GM12874 (cell line): ENCODE measurements at regions not wholly inside any gene's neighbourhood (a gene's known extent, or its start where the extent isn't known, plus 50 kb on each side); places are given as distances from the start of the nearest gene placed in this dataset.

Experiments used
- TF ChIP-seq, protein P1 (sequence below): IDR thresholded peaks from 2 replicates; pipeline ENCODE4 v1.5.1; 2011; ENCODE audit warnings: low read depth, mild to moderate bottlenecking, control low read depth, low read length, moderate library complexity; ENCODE audit not compliant: insufficient read depth

DNA sequence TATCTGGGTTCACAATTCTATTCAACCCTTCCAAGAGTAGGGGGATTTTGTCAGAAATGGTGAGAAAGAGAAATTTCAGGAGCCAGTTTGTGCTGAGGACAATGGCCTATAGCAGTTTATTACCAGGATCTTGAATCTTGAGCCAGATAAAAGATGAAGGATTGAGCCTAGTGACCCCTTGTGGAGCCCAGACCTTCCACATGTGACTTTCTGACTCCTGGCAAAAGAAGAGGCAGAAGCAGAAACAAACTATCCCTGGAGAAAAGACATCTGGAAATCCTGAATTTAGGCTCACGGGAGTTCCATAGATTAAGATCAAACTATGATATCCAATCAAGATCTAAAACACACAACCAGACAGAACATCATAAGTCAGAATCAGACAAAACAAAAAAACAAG, 60.9 kb upstream of the CHRM2 start:
- TF ChIP-seq, protein P1, sequence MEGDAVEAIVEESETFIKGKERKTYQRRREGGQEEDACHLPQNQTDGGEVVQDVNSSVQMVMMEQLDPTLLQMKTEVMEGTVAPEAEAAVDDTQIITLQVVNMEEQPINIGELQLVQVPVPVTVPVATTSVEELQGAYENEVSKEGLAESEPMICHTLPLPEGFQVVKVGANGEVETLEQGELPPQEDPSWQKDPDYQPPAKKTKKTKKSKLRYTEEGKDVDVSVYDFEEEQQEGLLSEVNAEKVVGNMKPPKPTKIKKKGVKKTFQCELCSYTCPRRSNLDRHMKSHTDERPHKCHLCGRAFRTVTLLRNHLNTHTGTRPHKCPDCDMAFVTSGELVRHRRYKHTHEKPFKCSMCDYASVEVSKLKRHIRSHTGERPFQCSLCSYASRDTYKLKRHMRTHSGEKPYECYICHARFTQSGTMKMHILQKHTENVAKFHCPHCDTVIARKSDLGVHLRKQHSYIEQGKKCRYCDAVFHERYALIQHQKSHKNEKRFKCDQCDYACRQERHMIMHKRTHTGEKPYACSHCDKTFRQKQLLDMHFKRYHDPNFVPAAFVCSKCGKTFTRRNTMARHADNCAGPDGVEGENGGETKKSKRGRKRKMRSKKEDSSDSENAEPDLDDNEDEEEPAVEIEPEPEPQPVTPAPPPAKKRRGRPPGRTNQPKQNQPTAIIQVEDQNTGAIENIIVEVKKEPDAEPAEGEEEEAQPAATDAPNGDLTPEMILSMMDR = no peak

DNA sequence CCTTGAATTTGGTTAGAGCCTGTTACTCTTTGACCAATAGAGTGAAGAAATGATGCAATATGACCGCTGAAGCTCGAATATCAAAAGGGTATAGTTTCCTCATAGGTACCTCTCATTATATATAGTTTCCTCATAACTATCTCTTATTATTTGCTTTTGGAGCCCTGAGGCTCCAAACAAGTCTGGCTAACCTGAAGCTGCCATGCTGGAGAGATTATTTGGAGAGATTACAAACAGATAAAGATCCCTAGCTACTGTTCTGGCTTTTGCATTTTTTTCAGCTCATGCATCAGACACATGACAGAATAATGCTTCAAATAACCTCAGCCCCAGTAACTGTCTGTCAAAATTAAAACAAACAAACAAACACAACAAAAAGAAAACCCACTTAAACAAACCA, 65.4 kb upstream of the CHRM2 start:
- TF ChIP-seq, protein P1 = no peak

DNA sequence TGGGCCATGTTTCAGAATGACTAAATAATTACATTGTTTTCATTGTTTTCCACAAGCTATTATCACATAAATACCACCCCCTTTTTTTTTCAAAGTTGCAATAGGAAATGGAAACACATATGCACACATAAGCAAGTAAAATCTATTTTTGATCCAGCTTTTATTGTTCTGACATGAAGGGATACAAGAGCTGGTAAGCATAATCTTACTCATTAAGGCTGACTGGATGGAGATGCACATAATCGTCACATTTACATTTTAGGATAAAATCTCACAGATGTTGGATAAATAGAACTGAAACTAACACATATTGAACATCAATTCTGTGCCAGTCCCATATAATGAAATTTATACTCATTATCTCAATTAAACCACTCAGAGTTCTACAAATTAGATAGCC, 84.5 kb upstream of the CHRM2 start:
- TF ChIP-seq, protein P1 = no peak

DNA sequence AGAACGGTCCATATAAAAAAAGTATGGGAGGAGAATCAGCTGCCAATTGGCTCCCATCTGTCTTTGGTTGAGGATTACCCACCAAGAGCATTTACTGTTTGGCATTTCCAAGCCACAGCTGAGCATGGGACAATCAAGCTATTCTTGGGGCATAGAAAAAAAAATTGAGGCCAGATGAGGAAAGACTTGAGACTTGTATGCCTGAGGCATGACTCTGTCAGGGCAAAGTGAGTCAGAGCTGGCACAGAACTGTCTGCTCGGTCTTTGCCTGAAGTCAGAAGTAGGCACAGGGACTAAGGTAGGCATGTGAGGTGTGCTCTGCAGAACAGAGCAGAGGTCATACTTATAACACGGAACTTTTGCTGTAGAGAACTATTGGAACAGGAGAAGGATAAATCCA, 126.5 kb upstream of the CHRM2 start:
- TF ChIP-seq, protein P1 = no peak

DNA sequence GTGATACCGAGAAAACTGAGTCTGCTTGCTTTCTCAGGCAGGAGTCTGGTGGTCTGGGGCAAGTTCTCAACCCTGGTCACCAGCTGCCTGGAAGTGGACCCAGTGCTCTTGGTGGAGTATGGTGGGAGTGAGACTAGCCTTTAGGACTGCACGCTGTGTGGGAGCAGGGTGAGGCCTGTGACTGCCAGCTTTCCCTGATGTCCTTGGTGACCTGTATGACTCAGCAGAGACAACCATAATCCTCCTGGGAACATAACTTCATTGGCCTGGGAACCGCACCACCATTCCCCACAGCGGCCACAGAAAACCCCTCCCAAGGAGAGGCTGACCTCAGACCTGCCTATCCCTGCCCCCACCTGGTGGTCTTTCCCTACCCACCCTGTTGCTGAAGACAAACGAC, 139.5 kb upstream of the CHRM2 start:
- TF ChIP-seq, protein P1 = no peak

DNA sequence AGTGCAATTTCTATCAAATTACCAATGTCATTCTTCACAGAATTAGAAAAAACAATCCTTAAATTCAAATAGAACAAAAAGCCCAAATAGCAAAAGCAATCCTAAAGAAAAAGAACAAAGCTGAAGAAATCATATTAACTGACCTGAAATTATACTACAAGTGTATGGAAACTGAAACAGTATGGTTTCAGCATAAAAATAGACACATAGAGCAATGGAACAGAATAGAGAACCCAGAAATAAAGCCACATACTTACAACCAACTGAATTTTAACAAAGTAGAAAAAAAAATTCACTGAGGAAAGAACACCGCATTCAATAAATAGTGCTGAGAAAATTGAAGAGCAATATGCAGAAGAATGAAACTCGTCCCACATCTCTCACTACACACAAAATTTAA, 142.0 kb upstream of the CHRM2 start:
- TF ChIP-seq, protein P1 = no peak

DNA sequence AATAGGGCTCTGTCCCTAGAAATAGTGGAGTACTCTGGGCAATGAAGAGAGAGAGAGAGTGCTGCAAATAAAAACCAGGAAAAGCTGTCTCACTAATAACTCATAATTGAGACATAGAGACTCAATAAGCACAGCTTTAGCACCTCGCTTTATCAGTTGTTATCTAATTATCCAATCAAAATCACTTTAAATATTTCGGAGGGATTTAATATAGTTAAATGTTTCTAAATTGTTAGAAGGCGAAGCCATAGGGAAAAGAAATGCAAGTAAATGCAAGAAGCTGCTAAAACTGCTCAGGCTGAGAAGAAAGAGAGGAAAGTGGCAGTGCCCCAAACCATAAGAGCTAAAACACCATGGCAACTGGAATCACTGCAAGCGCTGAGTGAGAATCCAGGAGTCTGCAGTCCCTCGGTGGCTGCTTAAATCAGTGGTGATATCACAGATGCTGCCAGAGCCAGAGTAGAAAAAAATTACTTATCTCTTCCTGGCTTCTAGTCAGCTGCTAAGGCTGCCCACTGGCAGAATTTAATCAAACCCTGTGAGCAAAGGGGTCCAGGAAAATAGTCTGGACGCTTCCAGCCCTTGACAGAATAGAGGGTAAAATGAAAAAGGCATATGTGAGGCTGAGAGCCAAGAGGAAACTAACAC, 150.4 kb upstream of the CHRM2 start:
- TF ChIP-seq, protein P1 = no peak
